Erythroblast (primary cell): ENCODE measurements at regions not wholly inside any gene's neighbourhood (a gene's known extent, or its start where the extent isn't known, plus 50 kb on each side); places are given as distances from the start of the nearest gene placed in this dataset.

Experiments used
- GATA1 ChIP-seq: IDR thresholded peaks from 2 replicates; pipeline ENCODE4 v1.6.1; 2011; ENCODE audit warnings: low read depth, mild to moderate bottlenecking, control low read depth, low read length, moderate library complexity
- POLR2A ChIP-seq: IDR thresholded peaks from 2 replicates; pipeline ENCODE4 v1.6.1; 2011; ENCODE audit warnings: mild to moderate bottlenecking, low read length

GRCh38 chr6:44715925-44716324 is 328.4 kb downstream of the CDC5L start:
- no peak for TF ChIP-seq POLR2A
- TF ChIP-seq GATA1: no peak
